Mesodermal cell (in vitro differentiated cells): ENCODE measurements at regions not wholly inside any gene's neighbourhood (a gene's known extent, or its start where the extent isn't known, plus 50 kb on each side); places are given as distances from the start of the nearest gene placed in this dataset.
"Not testable (repeated sequence)": the region's sequence is repeated elsewhere in the genome, so short reads cannot be mapped to it uniquely, and the experiment has no call there.

Experiments used
- H3K27ac ChIP-seq: 2 replicates; pipeline ENCODE4 v1.7.0; 2013; ENCODE audit warnings: mild to moderate bottlenecking, low read depth, low read length, moderate library complexity; ENCODE audit not compliant: severe bottlenecking
- H3K36me3 ChIP-seq: 2 replicates; pipeline ENCODE4 v1.7.1; 2013; ENCODE audit warnings: mild to moderate bottlenecking, low read length, moderate library complexity; ENCODE audit not compliant: control insufficient read depth, insufficient read depth
- H3K4me1 ChIP-seq: one replicate; pipeline ENCODE4 v1.7.1; 2013; ENCODE audit warnings: mild to moderate bottlenecking, low read length; ENCODE audit not compliant: insufficient read depth, control insufficient read depth, poor library complexity, severe bottlenecking
- H3K4me3 ChIP-seq: 2 replicates; pipeline ENCODE4 v1.7.0; 2013; ENCODE audit warnings: low read length, control low read depth, mild to moderate bottlenecking; ENCODE audit not compliant: insufficient read depth, poor library complexity, severe bottlenecking; ENCODE audit errors: extremely low read depth
- H3K9me3 ChIP-seq: 2 replicates; pipeline ENCODE4 v1.7.1; 2013; ENCODE audit warnings: mild to moderate bottlenecking, low read length, moderate library complexity; ENCODE audit not compliant: control insufficient read depth
- WGBS, 2 experiments: methylation state at CpG; one replicate each; pipeline ENCODE4 v1.1.5; 2013; ENCODE audit warnings: missing lambda C conversion rate in 2 of 2; ENCODE audit not compliant: insufficient coverage in 2 of 2; 5-methylcytosine and 5-hydroxymethylcytosine counted together

DNA sequence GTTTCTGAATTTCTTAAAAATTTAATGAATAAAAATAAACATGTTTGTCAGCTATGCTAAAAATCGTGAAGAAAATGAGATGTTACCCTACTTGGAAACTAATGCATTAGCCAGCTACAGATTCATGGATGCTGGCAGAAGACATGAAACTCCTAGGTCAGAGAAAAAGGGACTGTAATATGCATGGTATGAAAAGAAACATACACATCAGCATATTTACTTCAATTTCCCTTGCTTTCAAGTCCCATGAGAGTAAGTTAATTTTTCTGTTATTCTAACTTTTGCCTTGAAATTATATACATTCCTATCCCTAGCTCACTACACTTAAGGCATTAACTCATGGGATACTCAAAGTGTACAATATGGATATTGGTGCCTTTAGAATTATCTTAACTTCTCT, 2041.4 kb upstream of the LRRTM1 start:
- Histone ChIP-seq H3K9me3 (no peaks in the 10 kb centered on the region), H3K4me1 (peaks cover 2% of the 10 kb centered on the region), H3K27ac (no peak overlapping the region), H3K4me3 (no peak overlapping the region), H3K36me3 (no peaks in the 10 kb centered on the region)
- WGBS, 2 experiments = no CpG with 5 or more reads among the region's 1 CpG

DNA sequence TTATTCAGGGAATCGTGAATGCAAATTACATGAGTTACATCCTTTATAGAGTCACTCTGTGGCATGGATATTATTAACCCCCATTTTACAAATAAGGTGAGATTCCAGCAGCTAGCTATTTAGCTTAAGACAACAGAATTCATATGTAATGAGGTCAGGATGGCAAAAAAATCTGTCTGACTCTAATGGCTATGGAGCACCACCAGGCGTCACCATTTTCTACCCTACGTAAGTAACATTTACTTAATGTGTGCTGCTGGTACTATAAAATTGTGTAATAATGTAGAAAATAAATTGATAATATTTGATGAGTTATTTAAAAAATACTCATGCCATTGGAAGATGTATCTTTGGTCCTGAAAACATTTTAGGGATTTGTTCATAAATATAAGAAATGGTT, 2040.1 kb upstream of the LRRTM1 start:
- no peaks in the 10 kb centered on the region for H3K9me3 ChIP-seq
- no peak overlapping the region for H3K27ac ChIP-seq
- H3K36me3 ChIP-seq = no peaks in the 10 kb centered on the region
- no peak overlapping the region for H3K4me3 ChIP-seq
- no CpG with 5 or more reads among the region's 3 CpGs for WGBS, 2 experiments
- peaks cover 8% of the 10 kb centered on the region for H3K4me1 ChIP-seq

DNA sequence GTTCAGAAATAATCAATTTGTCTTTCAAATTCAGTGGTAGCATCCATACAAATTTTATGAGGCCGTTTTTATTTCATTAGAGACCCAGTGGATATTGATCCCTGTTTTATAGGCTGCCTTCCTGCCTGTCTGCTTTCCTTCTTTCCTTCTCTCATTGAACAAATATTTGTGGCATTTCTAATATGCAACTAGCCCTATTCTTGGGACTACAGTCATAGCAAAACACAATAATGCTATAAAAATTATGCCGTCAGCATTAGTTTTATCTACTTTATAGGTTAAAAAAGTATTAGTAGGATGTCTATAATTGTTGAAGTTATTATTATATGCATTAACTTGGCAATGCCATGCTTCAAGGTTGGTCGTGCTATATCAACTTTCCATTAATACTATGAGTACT, 2037.8 kb upstream of the LRRTM1 start:
- no peak overlapping the region for H3K4me3 ChIP-seq
- no peaks in the 10 kb centered on the region for H3K36me3 ChIP-seq
- no CpG with 5 or more reads among the region's 3 CpGs for WGBS, 2 experiments
- no peak overlapping the region for H3K27ac ChIP-seq
- H3K9me3 ChIP-seq = no peaks in the 10 kb centered on the region
- peaks cover 8% of the 10 kb centered on the region for H3K4me1 ChIP-seq

DNA sequence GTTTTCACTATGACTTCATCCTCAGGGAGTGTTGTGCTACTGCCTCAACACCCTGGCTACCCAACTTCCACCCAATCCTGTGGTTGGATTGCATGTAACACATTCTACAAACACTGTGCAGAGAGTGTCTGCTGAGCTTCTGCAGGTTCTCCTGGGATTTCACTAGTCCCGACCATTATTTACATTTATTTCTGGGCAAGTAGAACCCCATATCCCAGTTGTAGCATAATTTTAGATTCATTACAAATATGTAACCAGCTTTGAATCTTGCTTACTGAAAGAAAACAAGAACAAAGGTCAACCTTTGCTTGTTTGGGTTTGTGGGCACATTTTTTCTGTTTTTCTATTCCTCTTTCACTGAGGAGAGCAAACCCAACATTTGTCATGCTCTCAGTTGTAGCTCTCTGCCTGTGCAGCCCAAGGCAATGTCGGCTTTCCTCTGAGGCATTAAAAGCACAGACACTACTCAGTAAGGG, 2036.1 kb upstream of the LRRTM1 start:
- Histone ChIP-seq H3K4me3 (no peak overlapping the region), H3K4me1 (peaks cover 8% of the 10 kb centered on the region), H3K27ac (peak overlapping the region; percentile 68), H3K9me3 (no peaks in the 10 kb centered on the region), H3K36me3 (no peaks in the 10 kb centered on the region)
- WGBS, 2 experiments = 93% methylated on average over 1 to 2 of the region's 2 CpGs

DNA sequence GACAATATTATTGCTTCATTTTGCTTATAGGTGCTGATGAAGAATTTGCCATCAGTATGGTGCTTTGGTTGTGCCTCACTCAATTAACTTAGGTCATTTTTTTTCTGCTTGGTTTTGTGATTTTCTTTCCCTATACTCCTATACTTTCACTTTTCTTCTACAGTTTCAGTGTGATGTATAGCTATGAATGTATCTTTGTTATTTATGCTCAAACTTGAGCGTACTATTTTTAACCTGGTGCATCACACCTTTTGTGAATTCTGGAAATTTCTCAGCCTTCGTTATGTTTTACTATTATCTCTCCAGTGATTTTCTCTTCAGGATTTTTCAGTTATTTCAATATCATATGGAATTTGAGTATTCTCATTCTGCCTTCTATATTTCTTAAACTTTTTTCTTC, 2035.3 kb upstream of the LRRTM1 start:
- WGBS, 2 experiments = 100% methylated on average over 1 of the region's 2 CpGs; no CpG with 5 or more reads in 1 of the 2 experiments

DNA sequence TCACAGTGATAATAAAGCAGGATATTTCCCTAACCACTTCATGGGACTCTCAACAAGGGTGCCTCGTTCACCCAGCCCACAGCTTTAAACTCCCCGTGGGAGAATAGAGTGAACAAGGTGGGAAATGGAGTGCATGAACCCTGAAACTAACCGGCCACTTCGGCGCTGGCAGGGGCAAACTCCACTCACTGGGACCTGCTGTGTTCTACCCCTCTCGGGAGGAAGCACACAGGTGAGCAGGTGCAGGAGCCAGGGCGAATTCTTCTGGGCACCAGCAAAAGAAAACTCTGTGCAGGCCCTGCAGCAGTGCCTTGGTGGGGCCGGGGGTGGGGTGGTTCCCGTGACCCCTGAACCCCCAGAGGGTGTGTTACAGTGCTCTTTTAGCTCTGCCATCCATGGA, 2029.1 kb upstream of the LRRTM1 start:
- 85 to 88% methylated on average over 6 to 8 of the region's 9 CpGs for WGBS, 2 experiments

More for the DNA sequence above, 2035.3 kb upstream of the LRRTM1 start:
- Histone ChIP-seq H3K4me3 (no peak overlapping the region), H3K27ac (no peak overlapping the region), H3K36me3 (no peaks in the 10 kb centered on the region), H3K9me3 (no peaks in the 10 kb centered on the region), H3K4me1 (peaks cover 8% of the 10 kb centered on the region)

DNA sequence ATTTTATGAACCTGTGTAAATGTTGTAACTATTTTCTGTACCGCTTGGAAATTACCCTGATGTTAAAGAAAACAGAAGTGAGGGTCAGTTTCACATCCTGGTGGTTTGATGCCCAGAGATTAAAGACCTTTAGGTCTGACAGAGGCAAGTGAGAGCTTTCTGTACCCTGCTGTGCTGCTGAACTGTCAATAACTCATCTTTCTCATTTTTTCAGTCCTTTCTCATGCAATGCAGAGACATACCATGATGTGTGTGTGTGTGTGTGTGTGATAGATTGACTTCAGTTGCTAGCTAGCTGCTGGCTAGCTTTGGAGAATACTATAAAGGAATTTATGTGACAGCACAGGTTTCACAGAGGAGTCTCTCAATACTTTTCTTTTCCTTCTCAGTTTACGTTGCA, 2025.6 kb upstream of the LRRTM1 start:
- no peak overlapping the region for H3K27ac ChIP-seq
- WGBS, 2 experiments = 58 to 100% methylated on average over 2 of the region's 2 CpGs
- H3K4me1 ChIP-seq = no peaks in the 10 kb centered on the region
- H3K9me3 ChIP-seq = no peaks in the 10 kb centered on the region
- H3K36me3 ChIP-seq = no peaks in the 10 kb centered on the region
- H3K4me3 ChIP-seq = no peak overlapping the region

More for the DNA sequence above, 2029.1 kb upstream of the LRRTM1 start:
- Histone ChIP-seq H3K4me1 (no peaks in the 10 kb centered on the region), H3K36me3 (no peaks in the 10 kb centered on the region), H3K4me3 (no peak overlapping the region), H3K9me3 (no peaks in the 10 kb centered on the region), H3K27ac (no peak overlapping the region)

DNA sequence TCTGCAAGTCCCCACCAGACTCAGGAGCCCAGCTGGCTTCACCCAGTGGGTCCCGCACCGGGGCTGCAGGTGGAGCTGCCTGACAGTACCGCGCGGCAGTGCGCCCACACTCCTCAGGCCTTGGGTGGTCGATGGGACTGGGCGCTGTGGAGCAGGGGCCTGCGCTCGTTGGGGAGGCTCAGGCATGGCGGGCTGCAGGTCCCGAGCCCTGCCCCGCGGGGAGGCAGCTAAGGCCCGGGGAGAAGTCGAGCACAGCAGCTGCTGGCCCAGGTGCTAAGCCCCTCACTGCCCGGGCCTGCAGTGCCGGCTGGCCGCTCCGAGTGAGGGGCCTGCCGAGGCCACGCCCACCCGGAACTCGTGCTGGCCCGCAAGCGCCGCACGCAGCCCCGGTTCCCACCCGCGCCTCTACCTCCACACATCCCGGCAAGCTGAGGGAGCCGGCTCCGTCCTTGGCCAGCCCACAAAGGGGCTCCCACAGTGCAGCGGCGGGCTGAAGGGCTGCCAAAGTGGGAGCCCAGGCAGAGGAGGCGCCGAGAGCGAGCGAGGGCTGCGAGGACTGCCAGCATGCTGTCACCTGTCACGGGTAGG, 2021.7 kb upstream of the LRRTM1 start:
- not testable (repeated sequence) for H3K36me3 ChIP-seq, H3K9me3 ChIP-seq, H3K4me1 ChIP-seq, H3K4me3 ChIP-seq, H3K27ac ChIP-seq
- 96 to 97% methylated on average over 27 to 31 of the region's 42 CpGs for WGBS, 2 experiments

DNA sequence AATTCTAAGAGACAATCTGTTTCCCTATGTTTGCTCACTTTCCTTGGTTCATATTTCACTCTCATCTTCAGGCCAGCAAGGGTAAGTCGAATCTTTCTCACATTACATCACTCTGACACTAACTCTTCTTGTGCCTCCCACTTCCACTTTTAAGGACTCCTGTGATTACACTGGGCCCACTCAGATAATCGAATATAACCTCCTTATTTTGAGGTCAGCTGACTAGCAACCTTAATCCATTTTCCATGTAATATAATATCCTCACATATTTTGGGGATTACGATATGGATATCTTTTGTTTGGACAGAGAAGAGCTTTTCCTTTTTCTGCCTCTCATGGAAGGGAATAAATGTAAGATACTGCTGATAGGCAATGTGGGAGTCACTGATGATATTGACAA, 2015.7 kb upstream of the LRRTM1 start:
- H3K36me3 ChIP-seq = no peaks in the 10 kb centered on the region
- H3K4me1 ChIP-seq = no peaks in the 10 kb centered on the region
- no peak overlapping the region for H3K27ac ChIP-seq
- H3K4me3 ChIP-seq = no peak overlapping the region
- H3K9me3 ChIP-seq = no peaks in the 10 kb centered on the region
- WGBS, 2 experiments = 85 to 92% methylated on average over 1 to 2 of the region's 3 CpGs

DNA sequence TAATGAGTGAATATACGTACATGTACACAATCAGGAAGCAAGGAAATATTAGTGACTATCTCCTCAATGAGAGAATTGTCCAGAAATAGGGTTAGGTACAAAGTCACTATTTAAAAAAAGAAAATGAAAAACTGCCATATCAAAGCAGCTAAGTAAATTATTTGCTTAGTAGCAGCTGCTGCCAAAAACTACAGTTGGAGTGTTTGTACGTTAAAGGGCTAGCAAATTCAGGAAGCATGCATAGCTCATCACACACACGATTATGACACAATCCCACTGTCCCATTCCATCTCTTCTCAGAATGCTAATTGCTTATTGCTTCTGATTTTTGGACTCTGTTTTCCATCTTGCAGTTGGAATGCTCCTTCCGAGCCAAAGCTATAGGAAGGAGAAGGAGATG, 2012.5 kb upstream of the LRRTM1 start:
- H3K27ac ChIP-seq = no peak overlapping the region
- H3K9me3 ChIP-seq = no peaks in the 10 kb centered on the region
- 80% methylated on average over 1 of the region's 4 CpGs; no CpG with 5 or more reads in 1 of the 2 experiments for WGBS, 2 experiments
- H3K36me3 ChIP-seq = no peaks in the 10 kb centered on the region
- H3K4me1 ChIP-seq = no peaks in the 10 kb centered on the region
- no peak overlapping the region for H3K4me3 ChIP-seq

DNA sequence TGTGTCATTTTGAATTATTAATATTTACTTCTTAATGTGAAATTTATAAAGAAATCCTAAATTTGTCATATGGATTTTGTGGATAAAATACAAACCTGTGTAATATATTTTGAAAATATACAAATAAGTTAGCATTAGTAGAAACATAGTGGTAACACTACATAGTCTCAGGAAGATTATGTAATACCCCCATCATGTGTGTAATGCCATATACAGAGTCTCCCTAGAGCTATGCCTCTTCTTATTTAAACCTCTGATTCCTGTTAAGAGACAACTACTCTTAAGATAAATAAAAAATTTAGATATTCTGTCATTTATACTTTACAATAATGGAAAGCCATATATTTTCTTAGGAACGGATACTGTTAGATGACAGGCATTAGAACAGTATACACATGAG, 2012.0 kb upstream of the LRRTM1 start:
- WGBS, 2 experiments = 100% methylated on average over 1 of the region's 1 CpG; no CpG with 5 or more reads in 1 of the 2 experiments

More for the DNA sequence above, 2012.0 kb upstream of the LRRTM1 start:
- Histone ChIP-seq H3K27ac (no peak overlapping the region), H3K9me3 (no peaks in the 10 kb centered on the region), H3K4me1 (no peaks in the 10 kb centered on the region), H3K4me3 (no peak overlapping the region), H3K36me3 (no peaks in the 10 kb centered on the region)
